HCT116 (cell line): ENCODE measurements at regions not wholly inside any gene's neighbourhood (a gene's known extent, or its start where the extent isn't known, plus 50 kb on each side); places are given as distances from the start of the nearest gene placed in this dataset.

Source experiments
- ATAC-seq: fragments of 200-7000 bp; cut with Tn5 transposase; 2 replicates; pipeline ENCODE4 v1.9.1; 2020; ENCODE audit warnings: mild to moderate bottlenecking, moderate library complexity
- BruUV-seq: library from RNA; stranded (reverse); fragments of 400-500 nt; replicated peaks from 2 replicates; lab custom pipeline; 2021; lab: Mats Ljungman, UMichigan
- CTCF ChIA-PET: fragments of 300-600 bp; sonication (Branson Sonifier 250); formaldehyde crosslinking; loops from one replicate; lab custom pipeline; 2021; ENCODE audit warnings: antibody characterized with exemption; lab: Charles Lee
- POLR2A ChIA-PET: fragments of 300-600, 350-600 bp; sonication (Branson Sonifier 250); formaldehyde crosslinking; loops from one replicate; lab custom pipeline; 2021; ENCODE audit warnings: antibody characterized with exemption; lab: Charles Lee
- RAD21 ChIA-PET, 2 experiments: fragments of 300-600 bp; sonication (Branson Sonifier 250); formaldehyde crosslinking; loops; one replicate each; lab custom pipeline; 2023; ENCODE audit warnings: low total read pairs in 2 of 2; ENCODE audit not compliant: uncharacterized antibody in 2 of 2, unreplicated experiment in 2 of 2, low non-redundant PET in 1 of 2; lab: Charles Lee
- DNase-seq: peaks from one replicate; pipeline ENCODE4 v3.0.0-alpha.2; 2010; ENCODE audit warnings: low read depth, low spot score
- H2AFZ ChIP-seq: fragments of 200-600 bp; shearing (Covaris generic), sonication (generic); 2 replicates; pipeline ENCODE4 v1.6.1; 2017; ENCODE audit warnings: low read depth, mixed run types, mixed read lengths, antibody characterized with exemption, low read length; ENCODE audit not compliant: poor library complexity, severe bottlenecking
- H3K27ac ChIP-seq: 2 replicates; pipeline ENCODE4 v1.5.1; 2012; ENCODE audit warnings: low read depth, low read length
- H3K27me3 ChIP-seq: fragments of 200-600 bp; sonication (generic); 2 replicates; pipeline ENCODE4 v1.6.1; 2016; ENCODE audit warnings: mixed run types, low read length, mixed read lengths; ENCODE audit not compliant: insufficient read depth
- H3K36me3 ChIP-seq, 2 experiments: fragments of 200-500 bp in 1 of 2; fragments of 200-600 bp in 1 of 2; sonication (Bioruptor generic) in 1 of 2; sonication (generic) in 1 of 2; 2 replicates each; pipeline versions ENCODE4 v1.5.1 to v1.6.1; 2014 to 2016; ENCODE audit warnings: low read length in 2 of 2, inconsistent platforms in 1 of 2, mixed read lengths in 1 of 2, mixed run types in 1 of 2; ENCODE audit not compliant: insufficient read depth in 2 of 2, control insufficient read depth in 1 of 2
- H3K4me1 ChIP-seq, 2 experiments: fragments of 200-600 bp in 1 of 2; sonication (generic) in 1 of 2; 2 replicates each; pipeline versions ENCODE4 v1.5.1 to v1.6.1; 2012 to 2017; ENCODE audit warnings: low read length in 2 of 2, inconsistent platforms in 1 of 2, mild to moderate bottlenecking in 1 of 2, mixed read lengths in 1 of 2, mixed run types in 1 of 2, moderate library complexity in 1 of 2; ENCODE audit not compliant: insufficient read depth in 2 of 2, control insufficient read depth in 1 of 2
- H3K4me2 ChIP-seq: fragments of 200-600 bp; sonication (generic); 2 replicates; pipeline ENCODE4 v1.6.1; 2017; ENCODE audit warnings: mixed run types, low read length, mixed read lengths
- H3K4me3 ChIP-seq, 2 experiments: fragments of 200-600 bp in 1 of 2; sonication (generic) in 1 of 2; replicated peaks in 1 of 2; 2 replicates each; pipeline ENCODE4 v1.5.1; 2011 to 2016; ENCODE audit warnings: low read length in 2 of 2, control low read depth in 1 of 2, low read depth in 1 of 2, mild to moderate bottlenecking in 1 of 2, mixed read lengths in 1 of 2, mixed run types in 1 of 2
- H3K79me2 ChIP-seq: fragments of 200-600 bp; sonication (generic); 2 replicates; pipeline ENCODE4 v1.6.1; 2017; ENCODE audit warnings: mild to moderate bottlenecking, mixed run types, low read length, moderate library complexity, mixed read lengths; ENCODE audit not compliant: insufficient read depth
- H3K9ac ChIP-seq: fragments of 200-600 bp; sonication (generic); 2 replicates; pipeline ENCODE4 v1.6.1; 2016; ENCODE audit warnings: low read length, mixed read lengths
- H3K9me2 ChIP-seq: fragments of 200-600 bp; sonication (generic), shearing (Covaris generic); 2 replicates; pipeline ENCODE4 v1.6.1; 2017; ENCODE audit warnings: mixed run types, mild to moderate bottlenecking, moderate library complexity; ENCODE audit not compliant: insufficient read depth
- H3K9me3 ChIP-seq, 2 experiments: fragments of 200-500 bp in 1 of 2; fragments of 200-600 bp in 1 of 2; sonication (Bioruptor generic) in 1 of 2; sonication (generic) in 1 of 2; 2 replicates each; pipeline ENCODE4 v1.6.1; 2014 to 2017; ENCODE audit warnings: low read length in 2 of 2, mixed read lengths in 2 of 2, inconsistent platforms in 1 of 2, low read depth in 1 of 2, mild to moderate bottlenecking in 1 of 2, mixed run types in 1 of 2, moderate library complexity in 1 of 2; ENCODE audit not compliant: control insufficient read depth in 1 of 2, insufficient read depth in 1 of 2
- H4K20me1 ChIP-seq: fragments of 200-600 bp; sonication (generic), shearing (Covaris generic); 2 replicates; pipeline ENCODE4 v1.6.1; 2017; ENCODE audit warnings: mixed run types, mild to moderate bottlenecking, moderate library complexity; ENCODE audit not compliant: insufficient read depth
- CTCF ChIP-seq, 3 experiments: fragments of 200-600 bp in 1 of 3; sonication (generic) in 1 of 3; IDR thresholded peaks in 2 of 3; conservative IDR thresholded peaks in 1 of 3; 2 replicates each; pipeline ENCODE4 v1.5.1; 2012 to 2017; ENCODE audit warnings: low read depth in 2 of 3, low read length in 2 of 3, antibody characterized with exemption in 1 of 3, borderline replicate concordance in 1 of 3, control low read depth in 1 of 3, mild to moderate bottlenecking in 1 of 3, mixed read lengths in 1 of 3, mixed run types in 1 of 3, moderate library complexity in 1 of 3; ENCODE audit not compliant: insufficient read depth in 1 of 3
- ELF1 ChIP-seq: IDR thresholded peaks from 2 replicates; pipeline ENCODE4 v1.6.1; 2012; ENCODE audit warnings: low read depth, borderline replicate concordance
- EZH2phosphoT487 ChIP-seq: fragments of 200-600 bp; IDR thresholded peaks from 2 replicates; pipeline ENCODE4 v1.6.1; 2018; ENCODE audit warnings: antibody characterized with exemption, borderline replicate concordance
- FOSL1 ChIP-seq: IDR thresholded peaks from 2 replicates; pipeline ENCODE4 v1.6.1; 2012; ENCODE audit warnings: low read depth
- ZNF274 ChIP-seq: fragments of 200-500 bp; sonication (Bioruptor generic); IDR thresholded peaks from 2 replicates; pipeline ENCODE4 v1.6.1; 2014; ENCODE audit warnings: mild to moderate bottlenecking, low read depth, low read length, inconsistent platforms
- intact Hi-C: fragments of 100-400 bp; cut with micrococcal nuclease; formaldehyde crosslinking; loops from 2 replicates; pipeline ENCODE4 v1.10.0; 2022

GRCh38 chr6:44681761-44682160, 294.3 kb downstream of the CDC5L start (continued):
- TF ChIP-seq CTCF (IDR thresholded peaks at IDR 0.05 in 2 of 3, conservative IDR thresholded peaks at IDR 0.05 in 1 of 3; ENCODE audit: borderline replicate concordance in 1 of 3, insufficient read depth in 1 of 3, low read depth in 2 of 3, low read length in 2 of 3) (no peak), EZH2phosphoT487 (no peak), ZNF274 (no peak), FOSL1 (no peak), ELF1 (no peak)

GRCh38 chr6:44682280-44682679, 294.8 kb downstream of the CDC5L start:
- ATAC-seq (no peak), DNase-seq (no peak)
- Histone ChIP-seq H2AFZ (no peak overlapping the region), H3K9me2 (no peaks in the 10 kb centered on the region), H3K4me2 (no peak overlapping the region), H4K20me1 (no peaks in the 10 kb centered on the region), H3K36me3 (no peaks in the 10 kb centered on the region), H3K9ac (no peak overlapping the region), H3K79me2 (no peaks in the 10 kb centered on the region), H3K9me3 (no peaks in the 10 kb centered on the region), H3K4me3 (no peak overlapping the region), H3K4me1 (no peaks in the 10 kb centered on the region), H3K27me3 (no peaks in the 10 kb centered on the region), H3K27ac (no peak overlapping the region)
- no TSS peak for BruUV-seq
- POLR2A ChIA-PET, result no interaction called here
- CTCF ChIA-PET, result no interaction called here
- no peak for TF ChIP-seq ELF1
- intact Hi-C loops, result no loop called here
- RAD21 ChIA-PET, result no interaction called here
